Fibroblast of mammary gland (primary cell): ENCODE measurements at regions not wholly inside any gene's neighbourhood (a gene's known extent, or its start where the extent isn't known, plus 50 kb on each side); places are given as distances from the start of the nearest gene placed in this dataset.

Source experiments
- DNase-seq: peaks from one replicate; pipeline ENCODE4 v3.0.0-alpha.2; 2010; ENCODE audit warnings: low read depth
- H3K4me3 ChIP-seq: 2 replicates; pipeline ENCODE4 v1.5.1; 2011; ENCODE audit warnings: low read depth, mild to moderate bottlenecking, low read length, moderate library complexity; ENCODE audit not compliant: control insufficient read depth
- TF ChIP-seq, protein P1 (sequence below): conservative IDR thresholded peaks from 2 replicates; pipeline ENCODE4 v1.5.1; 2011; ENCODE audit warnings: low read depth, low read length, inconsistent platforms; ENCODE audit not compliant: control insufficient read depth, insufficient read depth

DNA sequence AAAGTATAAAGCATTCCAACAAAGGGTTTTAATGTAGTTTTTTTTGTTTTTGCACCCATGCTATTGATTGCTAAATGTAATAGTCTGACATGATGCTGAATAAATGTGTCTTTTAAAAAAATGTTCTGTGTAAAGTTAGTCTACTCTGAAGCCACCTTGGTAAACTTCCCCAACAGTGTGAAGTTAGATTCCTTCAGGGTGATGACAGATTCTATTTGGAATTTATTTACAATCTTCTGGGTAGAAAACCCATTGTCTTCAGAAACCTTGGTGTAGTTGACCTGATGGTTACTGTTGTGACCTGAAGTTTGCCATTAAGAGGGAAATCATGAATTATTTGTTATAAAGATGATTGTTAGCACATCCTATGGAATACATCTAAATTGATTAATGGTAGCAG is 64.7 kb upstream of the TRPC7 start:
- H3K4me3 ChIP-seq = no peak overlapping the region
- TF ChIP-seq, protein P1, sequence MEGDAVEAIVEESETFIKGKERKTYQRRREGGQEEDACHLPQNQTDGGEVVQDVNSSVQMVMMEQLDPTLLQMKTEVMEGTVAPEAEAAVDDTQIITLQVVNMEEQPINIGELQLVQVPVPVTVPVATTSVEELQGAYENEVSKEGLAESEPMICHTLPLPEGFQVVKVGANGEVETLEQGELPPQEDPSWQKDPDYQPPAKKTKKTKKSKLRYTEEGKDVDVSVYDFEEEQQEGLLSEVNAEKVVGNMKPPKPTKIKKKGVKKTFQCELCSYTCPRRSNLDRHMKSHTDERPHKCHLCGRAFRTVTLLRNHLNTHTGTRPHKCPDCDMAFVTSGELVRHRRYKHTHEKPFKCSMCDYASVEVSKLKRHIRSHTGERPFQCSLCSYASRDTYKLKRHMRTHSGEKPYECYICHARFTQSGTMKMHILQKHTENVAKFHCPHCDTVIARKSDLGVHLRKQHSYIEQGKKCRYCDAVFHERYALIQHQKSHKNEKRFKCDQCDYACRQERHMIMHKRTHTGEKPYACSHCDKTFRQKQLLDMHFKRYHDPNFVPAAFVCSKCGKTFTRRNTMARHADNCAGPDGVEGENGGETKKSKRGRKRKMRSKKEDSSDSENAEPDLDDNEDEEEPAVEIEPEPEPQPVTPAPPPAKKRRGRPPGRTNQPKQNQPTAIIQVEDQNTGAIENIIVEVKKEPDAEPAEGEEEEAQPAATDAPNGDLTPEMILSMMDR = no peak
- DNase-seq = no peak

DNA sequence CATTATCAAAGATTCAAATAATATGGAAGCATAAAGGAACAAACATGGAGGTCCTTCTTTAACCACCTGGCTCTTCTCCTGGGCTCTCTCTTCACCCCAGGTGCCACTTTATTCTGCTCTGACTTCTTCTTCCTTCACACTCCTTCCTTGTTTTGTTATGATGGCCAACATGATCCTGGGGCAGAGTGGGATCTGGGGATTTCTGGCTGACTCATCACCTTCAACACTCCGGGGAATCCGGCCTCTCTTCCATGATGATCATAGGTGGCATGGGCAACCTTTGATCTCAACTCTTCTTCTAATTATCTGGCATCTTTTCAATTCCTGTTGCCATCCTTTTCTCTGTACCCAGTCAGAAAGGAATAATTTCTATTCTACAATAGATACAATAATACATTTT is 62.1 kb upstream of the TRPC7 start:
- no peak overlapping the region for H3K4me3 ChIP-seq
- no peak for DNase-seq
- TF ChIP-seq, protein P1 = no peak

DNA sequence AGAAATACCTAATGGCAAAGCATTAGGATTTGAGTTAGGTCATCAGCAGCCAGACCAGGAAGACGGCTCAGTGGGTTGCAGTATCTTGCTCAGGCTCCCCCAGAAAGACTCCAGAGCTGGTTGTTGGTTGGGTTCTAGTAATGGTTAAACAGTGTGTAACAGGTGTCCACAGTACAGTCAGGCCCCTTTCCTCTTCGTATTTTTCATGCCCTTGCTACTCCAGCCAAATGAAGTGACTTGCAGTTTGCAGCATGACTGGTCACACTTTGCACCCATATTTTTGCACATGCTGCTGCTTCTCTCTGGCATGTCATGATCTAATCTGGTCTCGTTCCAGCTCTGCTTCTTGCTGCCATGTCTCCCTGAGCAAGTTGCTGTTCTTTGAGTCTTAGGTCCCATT is 60.6 kb upstream of the TRPC7 start:
- no peak for DNase-seq
- TF ChIP-seq, protein P1 = no peak
- no peak overlapping the region for H3K4me3 ChIP-seq

DNA sequence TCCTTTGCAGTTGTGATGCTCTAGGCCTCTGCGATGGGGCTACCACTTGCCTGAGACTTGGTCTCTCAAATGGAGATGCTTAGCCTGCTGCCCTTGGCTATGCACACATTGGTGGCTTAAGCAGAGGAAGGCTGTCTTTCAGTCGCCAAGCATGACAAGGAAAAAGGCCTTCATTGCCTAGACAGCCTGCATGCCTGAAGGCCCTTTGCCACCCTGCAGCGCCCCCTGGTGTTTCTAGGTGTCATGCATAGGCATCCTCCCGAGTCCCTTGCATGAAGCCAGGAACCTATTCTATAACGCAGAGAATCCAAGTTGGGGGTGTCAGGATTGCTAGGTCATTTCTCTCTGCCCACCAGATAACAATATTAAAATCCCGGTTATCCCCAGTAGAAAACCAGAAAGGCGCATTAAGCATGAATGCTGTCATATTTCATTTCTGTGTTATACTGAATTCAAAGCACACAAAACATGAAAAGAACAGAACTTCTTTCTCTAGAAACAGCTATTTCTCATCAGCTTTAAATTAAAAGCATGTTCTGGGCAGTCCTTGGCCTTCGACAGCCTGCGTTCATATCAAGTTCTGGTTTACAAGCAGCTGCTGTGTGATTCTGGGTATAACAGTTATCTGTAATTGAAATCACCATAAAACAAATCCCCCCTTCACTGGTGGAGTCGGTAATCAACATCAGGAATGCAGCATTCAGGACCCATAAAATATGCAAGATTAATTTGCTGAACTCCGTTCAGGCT is 59.7 kb upstream of the TRPC7 start:
- no peak overlapping the region for H3K4me3 ChIP-seq
- peak; percentile 59 for DNase-seq
- TF ChIP-seq, protein P1 = peak; percentile 83

DNA sequence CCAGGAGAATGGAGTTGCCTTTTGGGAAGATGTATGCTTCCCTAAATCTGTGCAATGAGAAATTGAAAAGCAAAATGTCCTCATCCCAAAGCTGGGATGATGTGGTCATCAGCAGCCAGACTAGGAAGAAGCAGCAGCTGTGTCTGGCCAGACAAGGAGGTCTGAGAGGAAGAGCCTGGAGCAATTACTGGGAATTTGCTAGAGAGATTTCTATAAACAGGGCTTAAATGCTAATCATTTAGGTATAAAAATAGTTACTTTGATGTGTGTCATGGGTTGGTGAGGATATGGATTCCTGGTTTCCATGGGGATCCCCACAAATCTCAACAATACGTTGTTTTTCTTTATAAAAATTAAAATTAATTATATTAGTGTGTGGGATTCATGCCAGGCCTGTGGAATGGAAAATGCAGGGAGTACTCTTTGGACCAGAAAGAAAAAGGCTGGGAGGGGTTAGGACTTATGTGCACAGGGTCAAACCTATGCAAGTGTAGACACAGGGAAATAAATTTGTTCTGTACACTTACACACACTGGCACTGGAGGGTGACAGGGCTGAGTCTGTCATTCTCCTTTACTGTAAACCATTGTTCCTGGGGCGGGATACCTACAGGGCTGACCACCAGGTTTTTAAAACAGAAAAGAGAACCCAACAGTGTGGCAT is 58.7 kb upstream of the TRPC7 start:
- TF ChIP-seq, protein P1 = no peak
- DNase-seq = no peak

DNA sequence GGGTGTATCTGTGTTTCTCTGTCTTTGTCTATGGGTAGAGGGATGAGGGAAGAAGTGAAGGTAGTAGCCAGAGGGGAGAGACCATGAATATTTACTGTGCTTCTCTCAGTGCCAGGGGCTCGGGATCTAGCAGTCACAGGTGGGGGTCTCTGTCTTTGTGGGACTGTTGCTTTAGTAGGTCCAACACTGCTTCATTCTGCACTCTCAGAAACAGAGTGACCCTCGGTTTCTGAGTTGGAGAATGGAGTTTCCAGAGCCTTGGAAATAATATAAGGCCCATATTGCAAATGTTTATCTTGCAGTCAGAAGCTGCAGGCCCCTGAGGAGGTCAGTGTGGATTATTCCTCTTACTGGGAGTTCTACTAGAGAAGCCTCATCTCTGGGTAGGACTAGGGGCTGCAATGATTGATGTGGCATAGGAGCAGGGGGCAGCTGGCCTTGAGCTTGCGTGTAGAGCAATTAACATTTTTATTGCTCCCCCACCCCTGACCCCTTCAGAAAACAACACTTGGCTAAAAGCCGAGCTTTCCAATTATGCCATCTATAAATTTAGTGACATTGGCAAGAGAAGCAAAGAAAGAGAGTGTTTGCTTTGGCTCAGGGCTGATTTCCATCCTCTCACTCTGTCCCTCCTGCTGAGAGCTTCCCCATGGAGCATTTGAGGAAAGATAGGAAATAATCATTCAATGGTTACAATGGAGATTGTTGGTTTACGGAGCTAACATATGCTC is 55.0 kb upstream of the TRPC7 start:
- no peak overlapping the region for H3K4me3 ChIP-seq
- TF ChIP-seq, protein P1 = no peak
- no peak for DNase-seq

More for the DNA sequence above, 58.7 kb upstream of the TRPC7 start:
- no peak overlapping the region for H3K4me3 ChIP-seq
